ENCODE measurements at regions not wholly inside any gene's neighbourhood (a gene's known extent, or its start where the extent isn't known, plus 50 kb on each side); places are given as distances from the start of the nearest gene placed in this dataset.

DNA sequence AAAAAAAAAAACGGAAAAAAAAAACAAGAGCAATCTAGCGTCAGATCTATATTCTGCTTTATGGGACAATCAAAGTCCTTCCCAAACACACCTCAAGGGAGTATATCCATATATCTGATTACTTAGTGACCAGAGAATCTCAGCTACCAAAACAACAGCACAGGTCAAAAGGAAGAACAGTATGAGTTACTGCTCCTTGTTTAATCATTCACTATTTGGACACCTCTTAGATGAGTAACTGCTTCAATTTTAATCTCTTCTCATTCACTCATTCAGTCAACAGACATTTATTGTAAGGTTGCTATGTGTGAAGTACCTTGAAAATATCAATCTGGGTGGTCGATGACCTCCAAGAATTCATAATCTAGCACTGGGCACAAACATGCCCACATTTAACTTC is 193.2 kb downstream of the IRS2 start:
- no peak for ATAC-seq

DNA sequence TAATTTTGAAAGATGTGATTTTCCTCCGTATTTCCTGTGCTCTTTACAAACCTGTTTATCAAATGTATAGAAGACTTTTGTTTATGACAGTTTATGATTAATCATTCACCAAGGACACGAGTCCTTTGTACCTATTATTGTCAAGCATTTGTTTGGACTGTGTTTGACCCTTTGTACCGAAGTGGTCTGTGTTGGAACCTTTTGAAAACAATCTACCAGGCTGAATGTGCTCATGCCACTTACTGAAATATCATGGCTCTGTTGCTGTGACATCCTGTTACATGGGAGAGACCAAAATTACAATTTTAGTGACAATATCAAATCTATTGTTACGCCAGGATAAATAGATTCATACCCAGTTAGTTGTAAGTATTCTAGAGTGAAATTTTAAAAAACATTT is 193.6 kb downstream of the IRS2 start:
- ATAC-seq: no peak

DNA sequence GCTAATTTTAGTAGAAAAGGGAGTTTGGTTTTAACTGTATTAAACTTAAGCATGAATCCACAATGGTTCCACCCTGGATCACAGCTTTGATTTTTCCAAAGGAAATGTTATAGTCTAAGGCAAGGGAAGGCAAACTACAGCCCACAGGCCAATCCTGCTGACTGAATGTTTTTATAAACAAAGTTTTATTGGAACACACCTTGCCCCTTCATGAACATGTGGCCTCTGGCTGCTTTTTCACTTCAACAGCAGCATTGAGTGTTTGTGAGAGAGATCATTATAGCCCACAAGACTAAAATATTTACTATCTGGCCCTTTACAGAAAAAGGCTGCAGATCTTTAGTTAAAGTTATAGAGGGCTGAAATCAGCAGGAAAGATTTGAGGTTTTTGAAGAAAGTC is 198.7 kb downstream of the IRS2 start:
- ATAC-seq: no peak

DNA sequence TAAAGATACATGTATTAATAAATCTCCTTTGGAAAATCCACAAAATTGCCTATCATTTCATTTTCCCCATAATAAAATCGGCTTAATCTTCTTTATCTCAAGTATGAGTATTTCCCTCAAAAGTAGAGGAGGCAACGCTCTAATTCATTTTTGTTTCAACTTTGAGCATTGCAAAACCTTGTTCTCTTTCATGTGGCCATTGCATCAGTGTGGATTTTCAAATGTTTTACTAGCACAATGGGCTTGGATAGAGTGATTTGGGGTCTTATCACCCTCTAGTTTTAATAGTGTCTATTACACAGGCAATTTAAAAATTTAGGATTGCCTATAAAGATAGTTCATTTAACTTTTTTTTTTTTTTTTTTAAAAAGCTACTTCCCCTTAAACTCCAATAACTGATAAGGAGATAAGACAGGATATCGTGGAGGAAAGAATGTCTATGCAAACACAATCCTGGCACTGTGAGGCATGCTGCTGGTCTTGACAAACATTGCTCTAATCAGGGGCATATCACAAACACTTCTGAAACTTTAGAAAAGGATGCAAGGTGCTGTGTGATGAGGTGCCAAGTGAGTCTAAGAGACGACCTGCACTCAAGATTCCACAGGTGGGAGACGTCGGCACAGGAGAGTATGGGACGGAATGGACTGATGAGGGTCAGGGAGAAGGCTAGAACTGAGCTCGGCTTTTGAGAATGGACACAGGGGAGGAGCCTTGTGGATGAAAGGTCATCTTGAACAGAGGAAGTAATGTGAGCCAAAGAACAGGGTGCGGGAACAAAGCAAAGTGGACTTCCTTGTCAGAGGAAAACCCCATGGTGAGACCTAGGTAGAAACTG is 199.7 kb downstream of the IRS2 start:
- ATAC-seq: peak; percentile 25

DNA sequence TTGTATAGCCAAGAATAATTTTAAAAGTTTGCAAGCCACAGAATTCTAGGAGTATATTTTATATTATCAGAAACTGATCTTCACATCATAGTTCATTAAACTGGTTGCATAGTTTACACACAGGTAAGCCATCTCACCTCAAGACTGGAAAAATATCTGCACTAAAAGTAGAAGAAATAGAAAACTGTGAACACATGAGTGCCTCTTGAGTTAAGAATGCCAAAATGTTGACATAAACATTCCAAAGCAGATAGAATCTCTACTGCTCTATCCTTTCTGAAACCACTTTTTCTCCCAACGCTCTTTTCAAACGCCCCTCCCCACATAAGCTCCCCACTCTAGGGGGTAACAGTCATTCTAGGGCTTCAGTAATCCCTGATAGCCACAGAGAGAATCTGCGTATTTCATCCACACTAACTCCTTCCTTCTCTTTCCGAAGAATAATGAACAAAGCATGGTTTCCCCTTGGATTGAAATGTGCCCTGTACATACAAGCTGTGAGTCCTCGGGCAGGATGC is 201.5 kb downstream of the IRS2 start:
- ATAC-seq: no peak

DNA sequence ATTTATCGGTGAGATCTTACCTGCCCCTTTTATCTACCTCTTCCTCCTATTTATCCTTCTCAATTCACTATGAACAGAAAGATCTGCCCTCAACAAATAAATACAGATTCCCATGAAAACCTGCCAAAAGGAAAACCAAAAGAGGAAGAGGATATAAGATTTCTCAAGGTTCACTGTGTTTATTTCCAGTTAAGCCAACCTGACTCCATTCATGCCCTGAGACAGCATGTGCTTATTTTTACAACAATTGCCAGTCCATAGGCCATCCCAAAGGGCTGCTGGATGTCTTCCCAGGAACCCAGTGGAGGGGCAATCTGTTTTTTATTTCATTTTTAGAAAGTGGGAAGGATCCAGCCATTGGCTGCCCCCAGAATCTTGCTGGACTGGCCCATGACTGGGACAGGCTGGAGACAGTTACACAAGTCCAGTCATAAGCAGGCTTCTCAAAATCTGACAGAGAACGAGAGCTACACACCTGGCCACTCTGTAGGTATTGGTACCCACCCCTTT is 209.1 kb downstream of the IRS2 start:
- no peak for ATAC-seq

DNA sequence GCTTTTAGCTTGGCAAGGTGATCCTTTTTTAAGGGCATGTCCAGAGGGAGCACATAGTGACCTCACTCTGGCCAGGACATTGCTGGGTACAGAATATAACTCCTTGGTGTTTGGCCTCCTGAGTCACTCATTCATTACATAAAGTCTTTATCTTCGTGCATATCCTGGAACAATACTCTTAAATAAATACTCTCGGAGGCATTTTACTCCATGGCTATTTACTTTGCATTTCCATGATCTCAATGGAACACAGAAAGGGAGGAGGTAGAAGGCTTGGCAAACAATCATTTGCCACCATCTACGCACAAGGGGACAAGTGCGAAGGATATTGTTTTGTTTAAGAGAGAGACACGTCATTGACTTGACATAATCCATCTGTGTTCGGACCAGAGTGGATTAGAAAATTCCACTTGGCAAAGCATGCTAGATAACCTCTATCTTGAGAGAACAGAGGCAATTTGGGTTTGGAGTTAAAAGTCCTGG is 210.0 kb downstream of the IRS2 start:
- no peak for ATAC-seq

DNA sequence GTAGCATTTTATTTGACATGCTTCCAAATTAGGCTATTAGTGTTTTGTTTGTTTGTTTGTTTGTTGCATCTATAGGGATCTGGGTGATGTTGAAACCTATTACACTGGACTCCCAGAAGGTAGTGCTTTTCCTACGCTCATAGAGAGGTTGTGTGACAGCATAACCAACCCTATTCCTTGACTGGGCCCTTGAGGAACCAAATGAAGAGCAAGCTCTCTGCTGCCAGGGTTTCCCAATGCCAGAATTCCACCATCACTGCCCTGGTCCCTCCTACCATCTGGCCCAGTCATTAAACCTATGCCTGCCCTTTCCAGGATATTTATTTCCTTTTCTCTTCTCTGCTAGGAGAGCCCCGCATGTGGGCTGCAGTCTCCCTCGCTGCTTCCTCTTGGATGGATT is 210.6 kb downstream of the IRS2 start:
- ATAC-seq: no peak

DNA sequence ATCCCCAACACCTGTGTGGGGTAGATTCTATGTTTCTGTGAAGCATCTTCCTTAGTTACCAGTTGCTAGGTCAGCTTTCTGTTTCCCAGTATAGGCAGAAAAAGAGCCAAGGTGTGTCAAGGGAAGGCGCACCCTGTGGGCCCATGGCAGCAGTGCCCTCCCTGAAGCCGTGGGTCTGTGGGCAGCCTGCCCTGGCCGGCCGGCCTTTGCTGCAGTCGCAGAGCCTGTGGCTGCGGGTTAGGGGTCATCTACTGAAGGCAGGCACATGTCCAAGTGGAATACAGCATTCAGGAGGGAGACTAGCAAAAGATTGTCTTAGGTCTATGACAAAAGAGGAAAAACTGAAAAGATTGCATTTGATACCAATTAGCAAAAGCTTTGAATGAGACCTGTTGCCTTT is 214.0 kb downstream of the IRS2 start:
- no peak for ATAC-seq

DNA sequence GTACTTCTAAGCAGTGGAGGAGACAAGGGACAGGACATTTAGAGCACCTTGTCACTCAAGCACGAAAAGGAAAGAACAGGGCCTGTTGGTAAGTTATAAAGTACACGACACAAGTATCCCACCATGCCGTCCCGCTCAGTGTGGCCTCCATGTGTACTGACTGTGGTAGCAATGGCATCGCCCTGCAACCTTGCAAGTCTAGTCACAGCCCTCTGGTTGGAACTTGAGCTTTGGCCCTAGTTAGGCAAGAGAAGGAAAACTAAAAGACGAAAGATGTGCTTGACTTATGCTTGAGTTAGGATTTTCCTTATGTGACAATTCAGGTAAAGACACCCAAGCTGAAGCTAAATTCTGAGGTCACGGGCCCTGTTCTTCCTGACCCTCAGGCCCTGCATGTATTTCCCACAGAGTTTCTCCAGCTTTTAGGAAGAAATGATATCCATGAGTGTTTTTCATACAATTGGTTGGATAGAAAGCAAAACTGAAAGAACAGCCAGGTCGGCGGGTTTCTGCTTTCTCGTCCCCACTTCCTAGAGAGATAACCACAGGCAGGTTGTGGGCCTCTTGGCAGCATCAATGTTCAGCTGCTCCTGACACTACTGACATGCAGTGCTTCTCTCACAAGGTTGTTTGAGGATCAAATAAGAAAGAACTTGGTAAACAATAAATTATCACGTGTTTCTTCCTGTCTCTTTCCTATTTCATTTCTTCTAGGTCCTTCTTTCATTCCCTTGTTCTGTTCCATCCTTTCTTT is 216.2 kb downstream of the IRS2 start:
- no peak for ATAC-seq

DNA sequence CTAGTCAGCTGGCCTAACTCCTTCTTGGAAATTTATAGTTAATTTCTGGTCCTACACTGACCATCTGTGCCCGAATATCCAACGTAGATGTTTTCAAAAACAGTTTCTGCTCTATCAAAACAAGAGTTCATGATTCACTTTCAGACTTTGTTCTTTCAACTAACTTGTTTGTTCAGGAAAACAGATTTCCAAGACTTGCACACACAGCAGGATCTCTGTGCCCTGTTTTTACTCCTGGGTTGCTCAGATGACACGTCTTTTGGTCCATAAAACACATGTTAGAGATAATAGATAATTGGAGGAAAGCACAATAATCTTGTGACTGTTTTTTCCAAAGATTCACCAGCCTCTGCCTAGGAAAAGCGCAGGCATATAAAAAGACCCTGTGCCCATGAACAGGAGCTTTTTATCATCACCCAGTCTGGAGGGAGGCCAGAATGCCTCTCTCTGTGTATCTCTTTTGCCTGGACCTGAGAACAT is 218.0 kb downstream of the IRS2 start:
- no peak for ATAC-seq

DNA sequence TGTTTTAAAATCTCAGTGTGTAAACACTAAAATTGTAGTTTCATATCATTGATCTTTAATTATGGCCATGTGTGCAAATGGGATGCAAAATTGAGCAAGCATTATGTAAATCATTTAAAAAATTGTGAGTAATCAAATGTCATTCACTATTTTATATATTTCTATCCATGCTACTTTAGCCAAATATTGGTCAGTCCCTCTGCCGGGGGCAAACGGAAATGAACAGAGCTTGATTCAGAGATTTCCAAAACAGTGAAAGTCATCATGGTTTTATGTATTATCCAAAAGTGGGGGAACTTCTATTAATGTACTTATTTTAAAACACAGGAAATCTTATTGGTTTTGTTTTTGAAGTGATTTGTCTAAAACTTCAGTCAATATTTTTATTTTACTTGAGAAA is 219.1 kb downstream of the IRS2 start:
- no peak for ATAC-seq

DNA sequence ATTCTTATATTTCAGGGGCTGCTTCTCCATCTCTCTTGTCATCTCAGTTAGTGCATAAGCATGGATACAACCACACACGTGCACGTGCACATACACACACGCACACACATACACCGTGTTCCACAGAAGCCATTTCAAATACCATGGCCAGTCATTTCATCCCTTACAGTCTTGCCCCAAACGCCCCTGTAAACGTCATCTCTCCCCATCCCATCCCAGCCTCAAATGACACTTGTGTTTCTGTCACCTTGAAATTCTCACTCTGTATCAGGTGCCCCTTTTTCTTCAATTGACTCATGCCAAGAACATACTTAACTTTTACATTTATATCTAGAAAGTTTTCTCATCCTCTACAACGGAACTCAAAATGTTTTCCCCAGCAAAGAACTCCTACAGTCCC is 220.5 kb downstream of the IRS2 start:
- ATAC-seq: no peak

DNA sequence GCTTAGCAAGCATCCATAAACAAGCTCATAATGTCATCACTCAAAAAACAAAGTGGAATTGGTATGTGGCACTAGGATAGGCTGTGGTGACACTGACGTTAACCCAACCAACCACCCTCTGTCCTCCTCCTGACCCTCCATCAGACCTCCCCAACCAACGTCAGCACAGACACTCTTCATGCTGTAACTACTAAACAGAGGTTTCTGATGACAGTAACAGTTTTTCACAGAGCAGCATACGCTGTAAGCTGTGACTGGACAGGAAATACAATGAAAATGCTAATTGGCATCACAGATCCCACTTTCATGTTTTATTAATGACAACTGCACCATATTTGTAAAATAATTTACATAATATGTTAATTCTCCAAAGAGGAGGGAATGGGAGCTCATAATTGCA is 238.0 kb downstream of the IRS2 start:
- ATAC-seq: no peak

DNA sequence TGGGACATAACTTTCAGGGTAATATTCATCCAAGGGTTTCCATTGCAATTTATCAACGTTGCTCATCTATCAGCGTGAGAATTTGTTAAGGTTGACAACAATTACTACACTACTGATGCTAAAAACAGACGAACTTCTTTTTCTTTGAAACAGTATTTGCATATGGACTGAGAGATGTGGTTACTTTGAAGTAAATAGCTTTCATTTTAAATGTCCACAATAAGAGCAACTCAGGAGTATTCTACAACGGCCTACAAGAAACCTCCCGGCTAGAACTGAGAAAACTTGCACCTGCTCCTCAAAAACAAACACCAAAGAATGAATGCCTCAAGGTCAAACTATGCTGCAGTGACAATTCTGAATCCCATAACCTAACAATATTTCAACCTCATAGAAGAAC is 238.4 kb downstream of the IRS2 start:
- ATAC-seq: no peak

DNA sequence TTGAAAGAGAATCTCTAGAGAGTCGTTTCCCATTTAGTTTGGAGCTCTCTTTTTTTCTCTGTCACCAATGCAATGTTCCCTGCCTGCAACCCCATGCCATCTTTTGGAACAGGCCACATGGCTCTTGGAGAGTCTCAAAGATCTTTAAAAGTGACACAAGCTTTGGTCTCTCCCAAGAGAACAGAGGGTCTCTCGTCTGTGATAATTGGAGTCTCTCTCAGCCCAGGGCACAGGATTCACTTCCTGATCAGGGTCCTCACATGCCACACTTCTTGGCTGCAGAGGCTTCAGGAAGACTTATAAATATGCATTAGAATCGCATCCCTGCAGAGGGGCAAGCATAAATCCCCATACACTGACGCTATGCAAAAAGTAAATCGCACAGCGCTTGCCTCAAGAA is 240.5 kb downstream of the IRS2 start:
- ATAC-seq: no peak

DNA sequence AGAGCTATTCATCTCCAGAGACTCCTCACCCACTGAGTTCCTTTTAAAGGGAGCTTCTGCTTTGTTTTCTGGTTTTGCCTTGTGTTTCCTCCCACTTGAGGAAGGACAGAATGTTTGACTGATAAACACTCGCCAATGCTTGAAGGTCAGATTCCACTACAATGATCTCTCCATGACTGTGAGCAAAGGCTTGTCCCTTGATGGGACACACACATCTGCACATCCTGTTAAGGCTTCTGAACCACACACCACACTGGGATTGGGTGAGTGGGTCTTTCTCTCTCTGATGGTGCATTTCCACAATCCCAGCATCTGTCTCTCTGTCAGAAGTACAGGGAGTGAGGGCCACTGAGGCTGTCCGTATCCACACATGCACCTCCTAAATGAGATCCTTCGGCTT is 245.3 kb downstream of the IRS2 start:
- ATAC-seq: no peak

DNA sequence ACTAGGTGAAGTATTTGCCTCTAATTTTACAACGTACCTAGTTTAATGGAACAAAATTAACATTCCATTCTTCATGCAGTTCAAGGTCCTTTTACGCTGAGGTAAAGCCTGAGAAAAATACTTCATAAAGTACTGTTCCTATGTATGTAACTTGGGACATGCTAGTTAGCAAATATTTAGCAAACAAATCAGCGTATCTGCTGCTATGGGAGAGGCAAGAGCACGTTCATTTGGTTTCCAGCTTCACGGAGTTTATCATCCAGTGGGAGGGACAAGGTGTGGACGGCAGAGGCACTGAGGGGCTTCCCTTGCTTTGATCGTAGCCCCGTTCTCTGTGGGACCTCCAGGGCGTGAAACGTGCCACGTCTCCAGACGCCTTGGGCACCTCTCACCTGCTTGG is 248.8 kb downstream of the IRS2 start:
- ATAC-seq: no peak

DNA sequence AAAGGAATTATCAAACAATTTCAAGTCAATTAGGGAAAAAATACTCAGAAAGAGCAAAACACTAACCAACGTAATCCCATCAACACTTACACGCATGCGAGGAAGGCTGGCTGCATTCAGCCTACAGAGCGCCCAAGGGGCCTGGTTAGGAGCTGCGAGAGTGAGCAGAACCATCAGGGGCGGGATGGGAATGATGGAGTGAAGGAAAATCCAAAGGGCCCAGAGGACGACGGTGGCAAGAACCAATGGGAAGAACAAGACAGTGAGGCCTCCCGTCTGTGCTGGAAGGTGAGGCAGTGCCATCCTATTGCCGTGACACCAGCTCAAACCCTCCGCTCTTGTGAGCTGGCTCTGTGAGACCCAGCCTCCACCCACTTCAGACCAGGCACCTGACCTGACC is 253.0 kb downstream of the IRS2 start:
- ATAC-seq: no peak

DNA sequence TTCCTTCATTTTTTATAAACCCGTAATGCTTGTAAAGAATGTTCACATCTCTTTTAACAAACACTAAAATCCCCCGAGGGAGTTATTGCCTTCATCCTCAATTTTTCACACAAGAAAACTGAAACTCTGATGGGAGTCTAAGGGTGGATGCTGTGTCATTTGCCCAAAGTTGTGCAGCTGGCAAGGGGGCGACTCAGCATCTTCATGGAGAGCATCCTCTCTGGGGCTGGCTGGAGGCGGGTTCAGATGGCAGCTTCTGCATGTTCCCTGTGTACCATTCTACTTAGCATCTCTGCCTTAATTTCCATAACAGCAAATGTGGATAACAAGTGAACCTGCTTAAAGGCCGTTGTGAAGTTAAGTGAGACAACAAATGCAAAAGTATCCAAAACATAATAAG is 256.4 kb downstream of the IRS2 start:
- no peak for ATAC-seq

DNA sequence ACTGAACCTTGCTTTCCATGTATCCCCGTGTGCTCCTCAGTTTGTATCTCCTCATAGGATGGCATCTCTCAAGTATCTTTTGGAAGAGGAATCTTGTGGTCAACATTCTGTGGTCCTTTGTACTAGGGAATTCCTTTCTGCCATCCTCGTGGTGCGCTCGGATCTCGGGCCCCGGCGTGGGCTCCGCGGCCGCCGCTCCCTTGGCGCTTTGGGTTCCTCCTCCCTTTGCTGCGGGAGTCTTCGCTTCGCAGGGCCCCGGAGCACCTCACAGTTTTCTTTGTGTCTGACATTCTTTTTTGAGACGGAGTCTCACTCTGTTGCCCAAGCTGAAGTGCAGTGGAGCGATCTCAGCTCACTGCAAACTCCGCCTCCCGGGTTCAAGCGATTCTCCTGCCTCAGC is 264.7 kb downstream of the IRS2 start:
- no peak for ATAC-seq

DNA sequence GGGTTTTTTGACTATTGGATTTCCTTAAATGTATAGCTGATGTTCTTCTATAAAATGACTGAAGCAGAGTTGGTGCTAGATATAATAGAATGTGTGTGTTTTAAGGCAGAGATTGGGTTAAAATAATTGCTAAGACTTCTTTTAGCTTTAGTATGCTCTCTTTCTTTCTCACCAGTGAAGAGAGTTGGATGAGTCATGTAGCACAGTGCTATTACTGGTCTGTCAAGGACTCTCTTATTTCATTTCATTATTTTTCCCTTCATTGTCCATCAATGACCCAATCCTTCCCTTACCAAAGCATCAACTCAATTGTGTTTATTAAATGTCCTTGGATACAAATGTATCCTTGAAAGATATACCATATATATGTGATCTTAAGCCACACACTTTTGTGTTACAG is 268.9 kb downstream of the IRS2 start:
- no peak for ATAC-seq

DNA sequence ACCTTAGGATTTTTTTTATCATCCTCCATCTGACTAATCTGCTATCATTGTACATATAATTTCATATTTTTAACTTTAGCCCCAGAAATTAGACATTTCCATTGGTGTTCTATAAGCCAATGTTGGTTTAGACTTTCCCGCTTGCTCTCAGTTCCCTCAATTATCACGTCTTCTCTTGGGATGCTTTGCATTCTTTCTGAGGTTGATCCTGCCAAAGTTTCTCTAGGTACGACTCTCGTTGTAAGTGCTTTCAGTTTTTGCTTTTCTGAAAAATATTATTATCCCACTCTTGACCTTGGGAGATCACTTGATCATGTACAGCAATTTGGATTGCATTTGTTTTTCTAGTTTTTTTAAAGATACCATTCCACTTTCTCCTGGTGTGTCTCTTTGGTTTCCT is 270.2 kb downstream of the IRS2 start:
- ATAC-seq: no peak

DNA sequence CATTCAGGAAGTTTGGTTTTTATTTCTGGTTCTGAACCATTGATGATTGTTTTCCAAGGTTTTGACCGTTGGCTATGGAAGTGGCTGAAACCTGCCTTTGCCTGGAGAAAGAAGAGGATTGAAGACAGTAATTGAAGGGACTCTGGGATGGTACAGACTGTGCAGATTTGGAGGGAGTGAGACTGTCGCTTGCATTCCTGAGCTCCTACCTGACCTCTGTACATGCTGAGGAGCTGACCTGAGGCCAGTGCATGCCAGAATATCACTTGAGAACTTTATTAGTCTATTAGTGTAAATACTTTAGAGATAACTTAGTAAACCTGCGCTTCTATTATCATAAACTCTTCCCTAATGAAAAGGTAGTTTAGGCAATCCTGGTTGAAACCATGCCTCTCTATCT is 276.4 kb downstream of the IRS2 start:
- no peak for ATAC-seq

Data from esophagus mucosa (tissue), 1 donor.